ENCODE measurements at regions not wholly inside any gene's neighbourhood (a gene's known extent, or its start where the extent isn't known, plus 50 kb on each side); places are given as distances from the start of the nearest gene placed in this dataset.

DNA sequence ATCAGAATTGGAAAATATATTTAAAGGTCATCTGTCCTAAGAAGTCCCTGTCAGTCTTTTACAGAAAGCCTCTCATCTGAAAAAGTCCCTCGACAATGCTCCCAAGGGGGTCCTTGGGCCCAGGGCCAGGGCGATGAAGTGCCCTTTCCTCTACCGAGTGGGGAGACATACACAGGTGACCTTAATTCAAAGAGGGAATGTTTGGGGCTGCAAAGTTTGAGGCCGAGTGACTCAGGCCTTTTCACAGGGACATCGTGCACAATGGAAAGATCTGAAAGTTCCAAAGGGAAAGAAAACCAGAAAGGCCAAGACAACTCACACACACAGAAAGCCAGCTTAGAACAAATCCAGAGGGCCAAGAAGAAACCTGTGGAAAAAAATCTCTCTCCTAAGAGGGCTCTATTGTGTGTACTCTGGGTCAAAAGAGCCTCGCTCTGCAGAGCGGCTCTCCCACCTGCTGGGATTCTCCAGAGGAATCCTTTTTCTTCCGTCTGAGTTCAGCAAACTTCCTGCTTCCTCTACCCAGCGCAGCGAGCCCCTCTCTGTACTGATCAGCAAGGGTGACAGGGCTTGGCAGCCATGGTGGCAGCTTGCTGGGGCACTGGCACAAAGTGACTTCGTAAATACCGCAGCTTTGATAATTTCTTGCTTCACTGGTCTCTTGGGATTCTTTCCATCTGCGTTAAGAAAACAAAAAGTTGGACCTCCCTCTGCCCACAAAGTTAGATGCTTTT, 259.1 kb downstream of the OPA1 start:
- peak; percentile 25; the same call in 1 of the 2 replicates for ATAC-seq

More for the DNA sequence above, 259.1 kb downstream of the OPA1 start:
- no peaks in the 10 kb centered on the region for H3K27me3 ChIP-seq (ENCODE audit: insufficient read depth, low read length)
- no peaks in the 10 kb centered on the region for H4K20me1 ChIP-seq (ENCODE audit: insufficient read depth)
- no peaks in the 10 kb centered on the region for H3K36me3 ChIP-seq (ENCODE audit: control insufficient read depth in 1 of 2, insufficient read depth in 2 of 2, low read length in 2 of 2)
- H3K4me3 ChIP-seq (replicated peaks in 1 of 2; ENCODE audit: low read depth in 1 of 2, low read length in 2 of 2) = no peak overlapping the region
- no peak for TF ChIP-seq CBX3 (IDR thresholded peaks at IDR 0.05; ENCODE audit: low read depth)
- TF ChIP-seq ZNF274 (IDR thresholded peaks at IDR 0.05; ENCODE audit: low read depth, low read length) = no peak
- TF ChIP-seq CEBPB (IDR thresholded peaks at IDR 0.05; ENCODE audit: low read depth) = no peak
- TF ChIP-seq TCF7L2 (IDR thresholded peaks at IDR 0.05; ENCODE audit: borderline replicate concordance, extremely low read depth, insufficient read depth, insufficient read length) = no peak
- TF ChIP-seq SP1 (IDR thresholded peaks at IDR 0.05; ENCODE audit: low read depth) = no peak
- TF ChIP-seq, protein P1, sequence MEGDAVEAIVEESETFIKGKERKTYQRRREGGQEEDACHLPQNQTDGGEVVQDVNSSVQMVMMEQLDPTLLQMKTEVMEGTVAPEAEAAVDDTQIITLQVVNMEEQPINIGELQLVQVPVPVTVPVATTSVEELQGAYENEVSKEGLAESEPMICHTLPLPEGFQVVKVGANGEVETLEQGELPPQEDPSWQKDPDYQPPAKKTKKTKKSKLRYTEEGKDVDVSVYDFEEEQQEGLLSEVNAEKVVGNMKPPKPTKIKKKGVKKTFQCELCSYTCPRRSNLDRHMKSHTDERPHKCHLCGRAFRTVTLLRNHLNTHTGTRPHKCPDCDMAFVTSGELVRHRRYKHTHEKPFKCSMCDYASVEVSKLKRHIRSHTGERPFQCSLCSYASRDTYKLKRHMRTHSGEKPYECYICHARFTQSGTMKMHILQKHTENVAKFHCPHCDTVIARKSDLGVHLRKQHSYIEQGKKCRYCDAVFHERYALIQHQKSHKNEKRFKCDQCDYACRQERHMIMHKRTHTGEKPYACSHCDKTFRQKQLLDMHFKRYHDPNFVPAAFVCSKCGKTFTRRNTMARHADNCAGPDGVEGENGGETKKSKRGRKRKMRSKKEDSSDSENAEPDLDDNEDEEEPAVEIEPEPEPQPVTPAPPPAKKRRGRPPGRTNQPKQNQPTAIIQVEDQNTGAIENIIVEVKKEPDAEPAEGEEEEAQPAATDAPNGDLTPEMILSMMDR (IDR thresholded peaks at IDR 0.05 in 2 of 3, conservative IDR thresholded peaks at IDR 0.05 in 1 of 3; ENCODE audit: borderline replicate concordance in 1 of 3, insufficient read depth in 1 of 3, low read depth in 2 of 3, low read length in 2 of 3) = no peak
- no peak for TF ChIP-seq ZFX (IDR thresholded peaks at IDR 0.05)
- TF ChIP-seq SRF (IDR thresholded peaks at IDR 0.05; ENCODE audit: low read depth) = no peak
- TF ChIP-seq FOSL1 (IDR thresholded peaks at IDR 0.05; ENCODE audit: low read depth) = no peak
- TF ChIP-seq EGR1 (IDR thresholded peaks at IDR 0.05; ENCODE audit: low read depth) = no peak
- DNase-seq (ENCODE audit: low read depth, low spot score) = no peak
- H2AFZ ChIP-seq (ENCODE audit: low read depth, low read length, poor library complexity, severe bottlenecking) = no peak overlapping the region
- ChIA-PET POLR2A (no interaction called here), RAD21 (ENCODE audit: low non-redundant PET in 1 of 2, low total read pairs in 2 of 2, uncharacterized antibody in 2 of 2, unreplicated experiment in 2 of 2) (no interaction called here), CTCF (no interaction called here)
- H3K4me2 ChIP-seq (ENCODE audit: low read length) = no peak overlapping the region
- no peaks in the 10 kb centered on the region for H3K9me2 ChIP-seq (ENCODE audit: insufficient read depth)
- H3K9me3 ChIP-seq (ENCODE audit: control insufficient read depth in 1 of 2, insufficient read depth in 1 of 2, low read depth in 1 of 2, low read length in 2 of 2) = no peaks in the 10 kb centered on the region
- intact Hi-C loops (cut with micrococcal nuclease) = no loop called here
- no peak overlapping the region for H3K27ac ChIP-seq (ENCODE audit: low read depth, low read length)
- no peak overlapping the region for H3K9ac ChIP-seq (ENCODE audit: low read length)
- no peaks in the 10 kb centered on the region for H3K79me2 ChIP-seq (ENCODE audit: insufficient read depth, low read length)
- peaks cover 11 to 23% of the 10 kb centered on the region in 2 experiments; a peak in 3 of 4 replicates for H3K4me1 ChIP-seq (ENCODE audit: control insufficient read depth in 1 of 2, insufficient read depth in 2 of 2, low read length in 2 of 2)
- BruUV-seq (replicated peaks) = no TSS peak
